Right atrium auricular region (tissue), 2 donors: ENCODE measurements at regions not wholly inside any gene's neighbourhood (a gene's known extent, or its start where the extent isn't known, plus 50 kb on each side); places are given as distances from the start of the nearest gene placed in this dataset.
"Not testable (repeated sequence)": the region's sequence is repeated elsewhere in the genome, so short reads cannot be mapped to it uniquely, and the experiment has no call there.

Experiments
- DNase-seq: peaks from one replicate; pipeline ENCODE4 v3.0.0-alpha.2; 2019; ENCODE audit warnings: low spot score
- H3K27ac ChIP-seq, 2 donors: fragments of 200-600 bp; sonication (generic); 1 replicate in 1 of 2; 2 replicates in 1 of 2; pipeline ENCODE4 v1.5.1; 2016 to 2019
- H3K27me3 ChIP-seq, 2 donors: fragments of 200-600 bp; sonication (generic); one replicate each; pipeline versions ENCODE4 v1.5.1 to v1.6.0; 2017 to 2019
- H3K36me3 ChIP-seq: fragments of 200-600 bp; sonication (generic); one replicate; pipeline ENCODE4 v1.5.1; 2016
- H3K4me1 ChIP-seq, 2 donors: fragments of 200-600 bp; sonication (generic); one replicate each; pipeline versions ENCODE4 v1.5.1 to v1.6.0; 2017 to 2019
- H3K4me3 ChIP-seq, 2 donors: fragments of 200-600 bp; sonication (generic); 1 replicate in 1 of 2; 2 replicates in 1 of 2; pipeline ENCODE4 v1.5.1; 2017 to 2019; ENCODE audit warnings: mild to moderate bottlenecking in 1 of 2, moderate library complexity in 1 of 2
- H3K9me3 ChIP-seq, 2 donors: fragments of 200-600 bp; sonication (generic); one replicate each; pipeline ENCODE4 v1.5.1; 2019
- CTCF ChIP-seq, 2 donors: fragments of 200-600 bp; sonication (generic); IDR thresholded peaks; one replicate each; pipeline ENCODE4 v1.5.1; 2019; ENCODE audit warnings: antibody characterized with exemption in 2 of 2

DNA sequence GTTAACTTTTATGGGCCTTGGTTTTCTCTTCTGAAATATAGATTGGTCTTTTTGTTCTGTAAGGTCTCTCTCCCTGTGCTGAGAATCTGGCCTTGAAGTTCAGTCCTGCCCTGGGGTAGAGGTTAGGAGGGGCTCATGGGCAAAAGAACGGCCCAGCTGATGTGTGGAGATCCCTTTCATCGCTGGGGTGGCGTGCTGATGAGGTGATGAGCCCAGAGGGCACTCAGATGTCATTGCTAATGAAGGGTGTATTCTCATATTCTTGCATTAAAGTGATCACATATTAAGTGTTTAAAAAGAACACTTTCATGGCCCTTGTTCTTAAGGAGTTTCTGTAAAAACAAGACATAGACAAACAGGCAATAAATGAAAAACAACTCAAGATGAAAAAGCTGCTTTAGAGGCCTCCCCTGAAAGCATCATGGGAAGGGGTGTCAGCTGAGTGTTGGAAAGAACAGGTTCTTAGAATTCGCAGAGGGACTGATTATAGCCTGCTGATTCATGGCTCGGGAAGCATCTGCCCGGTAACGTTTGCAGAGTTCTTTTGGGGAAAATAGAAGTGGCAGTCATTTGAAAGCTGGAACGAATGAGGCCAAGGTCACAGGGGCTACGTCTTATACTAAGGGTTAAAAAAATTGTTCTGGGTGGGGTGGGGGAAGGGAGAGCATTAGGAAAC lies 72.5 kb upstream of the GPR158 start:
- H3K4me1 ChIP-seq: no peaks in the 10 kb centered on the region
- H3K36me3 ChIP-seq: no peaks in the 10 kb centered on the region
- no peak overlapping the region for H3K27ac ChIP-seq
- no peak for TF ChIP-seq CTCF (IDR thresholded peaks at IDR 0.05)
- no peaks in the 10 kb centered on the region for H3K27me3 ChIP-seq
- DNase-seq: no peak
- H3K4me3 ChIP-seq: no peak overlapping the region
- H3K9me3 ChIP-seq: no peaks in the 10 kb centered on the region

DNA sequence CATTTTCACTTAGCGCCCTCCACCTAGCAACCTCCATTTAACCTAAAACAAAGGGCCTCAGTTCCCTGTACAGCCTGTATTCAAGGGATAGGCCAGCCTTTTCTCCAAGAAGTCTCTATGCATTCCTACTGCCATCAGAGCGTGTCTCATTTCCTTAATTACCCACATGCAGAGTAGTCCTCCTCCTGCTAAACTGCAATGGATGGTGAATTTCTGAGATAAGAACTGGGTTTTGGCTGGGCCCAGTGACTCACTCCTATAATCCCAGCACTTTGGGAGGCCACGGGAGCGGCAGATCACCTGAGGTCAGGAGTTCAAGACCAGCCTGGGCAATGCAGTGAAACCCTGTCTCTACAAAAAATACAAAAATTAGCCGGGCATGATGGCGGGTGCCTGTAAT lies 71.1 kb upstream of the GPR158 start:
- H3K9me3 ChIP-seq: no peaks in the 10 kb centered on the region
- no peaks in the 10 kb centered on the region for H3K36me3 ChIP-seq
- no peaks in the 10 kb centered on the region for H3K4me1 ChIP-seq
- H3K27ac ChIP-seq: no peak overlapping the region
- no peak overlapping the region for H3K4me3 ChIP-seq
- H3K27me3 ChIP-seq: no peaks in the 10 kb centered on the region
- no peak for DNase-seq
- TF ChIP-seq CTCF (IDR thresholded peaks at IDR 0.05): no peak

DNA sequence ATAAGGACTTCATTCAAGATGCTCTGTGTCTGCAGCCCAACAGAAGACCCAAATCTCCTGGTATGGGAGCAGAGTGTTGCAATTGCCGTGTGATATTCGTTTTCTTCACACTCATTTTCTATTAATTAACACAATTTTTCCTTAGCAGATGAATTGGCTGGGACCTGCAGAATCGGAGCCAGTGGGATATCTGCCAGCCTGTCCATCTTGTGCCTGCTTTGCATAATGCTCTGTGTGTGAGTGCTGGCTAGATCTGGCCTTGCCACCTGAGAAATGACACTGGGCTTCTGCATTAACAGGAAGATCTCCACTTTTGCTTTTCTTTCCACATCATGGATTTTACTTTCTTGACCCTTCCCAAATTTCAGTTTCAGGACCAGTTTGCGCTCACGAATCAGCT lies 70.4 kb upstream of the GPR158 start:
- Histone ChIP-seq H3K4me3 (no peak overlapping the region), H3K27ac (no peak overlapping the region), H3K9me3 (no peaks in the 10 kb centered on the region), H3K27me3 (no peaks in the 10 kb centered on the region), H3K4me1 (no peaks in the 10 kb centered on the region), H3K36me3 (no peaks in the 10 kb centered on the region)
- no peak for TF ChIP-seq CTCF (IDR thresholded peaks at IDR 0.05)
- DNase-seq: no peak

GRCh38 chr10:25105262-25105661 lies 69.5 kb upstream of the GPR158 start:
- Histone ChIP-seq H3K36me3 (no peaks in the 10 kb centered on the region), H3K9me3 (no peaks in the 10 kb centered on the region), H3K27me3 (no peaks in the 10 kb centered on the region), H3K4me1 (no peaks in the 10 kb centered on the region), H3K27ac (no peak overlapping the region), H3K4me3 (no peak overlapping the region)
- no peak for TF ChIP-seq CTCF (IDR thresholded peaks at IDR 0.05)
- no peak for DNase-seq

- Histone ChIP-seq H3K9me3 (no peaks in the 10 kb centered on the region), H3K27ac (no peak overlapping the region), H3K36me3 (no peaks in the 10 kb centered on the region), H3K27me3 (no peaks in the 10 kb centered on the region), H3K4me1 (no peaks in the 10 kb centered on the region), H3K4me3 (no peak overlapping the region)
- no peak for DNase-seq
- TF ChIP-seq CTCF (IDR thresholded peaks at IDR 0.05): no peak
These were observed 69.0 kb upstream of the GPR158 start for GRCh38 chr10:25105743-25106260.

DNA sequence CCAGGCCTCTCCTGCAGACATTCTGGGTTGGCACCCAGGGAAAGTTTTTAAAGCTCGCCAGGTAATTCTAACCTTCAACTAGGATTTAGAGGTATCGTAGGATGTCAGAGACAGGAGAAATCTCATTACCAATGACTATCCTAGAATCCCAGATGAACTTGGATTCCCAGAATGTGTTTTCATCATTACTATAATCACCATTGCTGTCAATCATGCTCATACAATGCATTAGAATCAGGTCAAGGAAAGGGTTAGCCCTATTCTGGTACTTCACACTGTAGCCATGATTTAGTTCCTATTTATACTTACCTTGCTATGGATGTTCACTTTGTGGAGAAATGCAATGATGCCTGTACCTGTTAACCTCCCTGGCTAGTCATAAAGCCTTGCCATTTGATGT lies 67.0 kb upstream of the GPR158 start:
- no peak for TF ChIP-seq CTCF (IDR thresholded peaks at IDR 0.05)
- H3K9me3 ChIP-seq: no peaks in the 10 kb centered on the region
- no peak for DNase-seq
- H3K4me1 ChIP-seq: no peaks in the 10 kb centered on the region
- H3K36me3 ChIP-seq: no peaks in the 10 kb centered on the region
- no peak overlapping the region for H3K27ac ChIP-seq
- H3K27me3 ChIP-seq: no peaks in the 10 kb centered on the region
- H3K4me3 ChIP-seq: no peak overlapping the region

DNA sequence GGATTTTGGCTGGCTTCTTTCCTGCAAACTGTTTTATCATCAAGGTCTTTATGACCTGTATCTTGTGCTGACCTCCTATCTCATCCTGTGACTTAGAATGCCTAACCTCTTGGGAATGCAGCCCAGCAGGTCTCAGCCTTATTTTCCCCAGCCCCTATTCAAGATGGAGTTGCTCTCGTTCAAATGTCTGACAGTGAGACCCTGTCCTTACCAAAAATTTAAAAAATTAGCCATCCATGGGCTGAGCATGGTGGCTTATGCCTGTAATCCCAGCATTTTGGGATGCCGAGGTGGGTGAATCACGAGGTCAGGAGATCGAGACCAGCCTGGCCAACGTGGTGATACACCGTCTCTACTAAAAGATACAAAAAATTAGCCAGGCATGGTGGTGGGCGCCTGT lies 64.9 kb upstream of the GPR158 start:
- H3K4me1 ChIP-seq, H3K27me3 ChIP-seq, H3K36me3 ChIP-seq, H3K9me3 ChIP-seq, H3K27ac ChIP-seq, H3K4me3 ChIP-seq, DNase-seq: not testable (repeated sequence)
